ENCODE measurements at regions not wholly inside any gene's neighbourhood (a gene's known extent, or its start where the extent isn't known, plus 50 kb on each side); places are given as distances from the start of the nearest gene placed in this dataset.

- Mint-ChIP-seq H3K4me3 (ENCODE audit: unreplicated experiment) (no peak overlapping the region), H3K9me3 (ENCODE audit: unreplicated experiment) (no peaks in the 10 kb centered on the region), H3K36me3 (ENCODE audit: low read depth, unreplicated experiment) (no peaks in the 10 kb centered on the region)
Measured at GRCh38 chr7:19317461-19317860, 172.2 kb upstream of the FERD3L start.

GRCh38 chr7:19312416-19312815 lies 167.2 kb upstream of the FERD3L start:
- no peak overlapping the region for H3K27ac Mint-ChIP-seq (ENCODE audit: unreplicated experiment)
- no peak overlapping the region for H3K4me3 Mint-ChIP-seq (ENCODE audit: unreplicated experiment)
- DNase-seq (ENCODE audit: low spot score): no peak
- H3K36me3 Mint-ChIP-seq (ENCODE audit: low read depth, unreplicated experiment): no peaks in the 10 kb centered on the region
- H3K4me1 Mint-ChIP-seq (ENCODE audit: unreplicated experiment): no peaks in the 10 kb centered on the region
- H3K9me3 Mint-ChIP-seq (ENCODE audit: unreplicated experiment): no peaks in the 10 kb centered on the region
- no peak for TF ChIP-seq CTCF (IDR thresholded peaks at IDR 0.05; ENCODE audit: unreplicated experiment)
- no peaks in the 10 kb centered on the region for H3K27me3 Mint-ChIP-seq (ENCODE audit: unreplicated experiment)

More at GRCh38 chr7:19317461-19317860, 172.2 kb upstream of the FERD3L start:
- Mint-ChIP-seq H3K27ac (ENCODE audit: unreplicated experiment) (no peak overlapping the region), H3K27me3 (ENCODE audit: unreplicated experiment) (no peaks in the 10 kb centered on the region), H3K4me1 (ENCODE audit: unreplicated experiment) (peaks cover 7% of the 10 kb centered on the region)
- TF ChIP-seq CTCF (IDR thresholded peaks at IDR 0.05; ENCODE audit: unreplicated experiment): no peak
- no peak for DNase-seq (ENCODE audit: low spot score)

GRCh38 chr7:19307554-19307953 lies 162.3 kb upstream of the FERD3L start:
- Mint-ChIP-seq H3K9me3 (ENCODE audit: unreplicated experiment) (no peaks in the 10 kb centered on the region), H3K27ac (ENCODE audit: unreplicated experiment) (no peak overlapping the region), H3K36me3 (ENCODE audit: low read depth, unreplicated experiment) (no peaks in the 10 kb centered on the region), H3K4me3 (ENCODE audit: unreplicated experiment) (no peak overlapping the region), H3K4me1 (ENCODE audit: unreplicated experiment) (no peaks in the 10 kb centered on the region), H3K27me3 (ENCODE audit: unreplicated experiment) (no peaks in the 10 kb centered on the region)
- no peak for DNase-seq (ENCODE audit: low spot score)
- no peak for TF ChIP-seq CTCF (IDR thresholded peaks at IDR 0.05; ENCODE audit: unreplicated experiment)

- DNase-seq (ENCODE audit: low spot score): no peak
- H3K27ac Mint-ChIP-seq (ENCODE audit: unreplicated experiment): no peak overlapping the region
- H3K9me3 Mint-ChIP-seq (ENCODE audit: unreplicated experiment): no peaks in the 10 kb centered on the region
- no peak for TF ChIP-seq CTCF (IDR thresholded peaks at IDR 0.05; ENCODE audit: unreplicated experiment)
- no peak overlapping the region for H3K4me3 Mint-ChIP-seq (ENCODE audit: unreplicated experiment)
- H3K27me3 Mint-ChIP-seq (ENCODE audit: unreplicated experiment): no peaks in the 10 kb centered on the region
- H3K36me3 Mint-ChIP-seq (ENCODE audit: low read depth, unreplicated experiment): no peaks in the 10 kb centered on the region
- no peaks in the 10 kb centered on the region for H3K4me1 Mint-ChIP-seq (ENCODE audit: unreplicated experiment)
Measured at GRCh38 chr7:19305698-19306097, 160.5 kb upstream of the FERD3L start.

- no peak for TF ChIP-seq CTCF (IDR thresholded peaks at IDR 0.05; ENCODE audit: unreplicated experiment)
- Mint-ChIP-seq H3K27ac (ENCODE audit: unreplicated experiment) (no peak overlapping the region), H3K4me1 (ENCODE audit: unreplicated experiment) (no peaks in the 10 kb centered on the region), H3K4me3 (ENCODE audit: unreplicated experiment) (no peak overlapping the region), H3K27me3 (ENCODE audit: unreplicated experiment) (no peaks in the 10 kb centered on the region), H3K36me3 (ENCODE audit: low read depth, unreplicated experiment) (no peaks in the 10 kb centered on the region), H3K9me3 (ENCODE audit: unreplicated experiment) (no peaks in the 10 kb centered on the region)
- no peak for DNase-seq (ENCODE audit: low spot score)
Measured at GRCh38 chr7:19304086-19304485, 158.9 kb upstream of the FERD3L start.

Measured in endothelial cell (in vitro differentiated cells).